ENCODE measurements at regions not wholly inside any gene's neighbourhood (a gene's known extent, or its start where the extent isn't known, plus 50 kb on each side); places are given as distances from the start of the nearest gene placed in this dataset.

- no peak for TF ChIP-seq POLR2A (IDR thresholded peaks at IDR 0.05)
- TF ChIP-seq CTCF (IDR thresholded peaks at IDR 0.05) = no peak
These were observed 187.0 kb upstream of the RPL38 start for GRCh38 chr17:74016461-74016860.

All from testis (tissue), 2 donors.